NCI-H524 (cell line): ENCODE measurements at regions not wholly inside any gene's neighbourhood (a gene's known extent, or its start where the extent isn't known, plus 50 kb on each side); places are given as distances from the start of the nearest gene placed in this dataset.
A peak's percentile ranks its signal among the peaks of the same experiment; 100 is the strongest.

Experiments used
- DNase-seq, 2 experiments: peaks; one replicate each; lab custom pipeline; 2025; lab: John Stamatoyannopoulos, UW

DNA sequence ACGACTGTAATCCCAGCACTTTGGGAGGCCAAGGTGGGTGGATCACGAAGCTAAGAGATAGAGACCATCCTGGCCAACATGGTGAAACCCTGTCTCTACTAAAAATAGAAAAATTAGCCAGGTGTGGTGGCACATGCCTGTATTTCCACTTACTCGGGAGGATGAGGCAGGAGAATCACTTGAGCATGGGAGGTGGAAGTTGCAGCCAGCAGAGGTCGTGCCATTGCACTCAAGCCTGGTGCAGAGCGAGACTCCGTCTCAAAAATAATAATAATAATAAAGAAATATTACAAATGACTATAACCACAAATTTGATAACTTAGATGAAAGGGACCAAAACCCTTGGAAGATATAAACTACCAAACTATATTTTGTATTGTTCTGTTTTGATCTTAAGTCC is 226.3 kb upstream of the GULP1 start:
- no peak for DNase-seq

DNA sequence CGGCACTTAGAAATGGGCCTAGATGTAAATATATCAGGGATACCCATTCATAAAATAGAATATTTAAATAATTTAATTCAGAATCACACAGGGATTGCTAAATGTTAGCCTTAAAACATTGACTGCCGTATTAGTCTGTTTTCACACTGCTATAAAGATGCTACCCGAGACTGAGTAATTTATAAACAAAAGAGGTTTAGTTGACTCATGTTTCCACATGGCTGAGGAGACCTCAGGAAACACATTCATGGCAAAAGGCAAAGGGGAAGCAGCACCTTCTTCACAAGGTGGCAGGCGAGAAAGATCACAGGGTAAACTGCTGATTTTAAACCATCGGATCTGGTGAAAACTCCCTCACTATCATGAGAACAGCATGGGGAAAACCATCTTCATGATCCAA is 223.6 kb upstream of the GULP1 start:
- DNase-seq: no peak

DNA sequence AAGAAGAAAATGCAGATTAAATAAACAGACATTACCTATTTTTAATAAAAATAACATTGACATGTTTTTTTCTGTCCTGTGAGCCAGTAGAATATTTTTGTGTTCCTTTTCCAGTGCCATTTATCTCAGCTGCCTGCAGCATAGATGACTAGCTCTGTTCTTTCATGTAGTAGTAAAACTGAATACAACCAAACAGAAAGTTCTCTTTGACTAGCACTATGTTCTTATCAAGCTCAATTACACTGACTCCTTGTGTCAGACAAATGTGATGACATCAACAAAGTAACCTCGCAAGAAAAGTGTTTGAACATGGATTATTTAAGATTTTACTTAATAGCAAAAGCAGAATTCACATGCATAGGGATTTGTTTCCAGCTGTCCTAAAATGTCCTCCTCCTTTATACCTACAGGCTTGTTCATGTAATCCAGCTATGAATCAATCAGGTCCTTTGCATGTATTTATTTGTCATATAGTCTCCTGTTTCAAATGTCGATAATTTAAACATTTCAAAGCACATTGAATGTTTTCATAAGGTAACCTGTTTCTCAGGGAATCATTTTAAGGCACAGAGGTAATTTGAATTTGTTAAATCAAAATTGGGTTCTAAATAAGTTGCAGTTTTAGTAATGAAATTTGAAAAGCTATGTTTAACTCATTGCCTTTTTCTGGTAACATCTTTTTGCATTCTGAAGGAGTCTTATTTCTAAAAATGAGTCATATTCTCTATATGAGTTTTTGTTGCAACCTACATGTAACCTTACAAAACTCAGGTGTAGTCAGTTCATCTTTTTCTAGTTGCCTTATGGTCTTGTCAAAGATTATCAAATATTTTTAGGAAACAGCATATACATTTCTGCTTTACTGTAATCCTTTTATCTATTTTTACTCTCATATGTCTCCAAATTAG is 215.3 kb upstream of the GULP1 start:
- no peak for DNase-seq

DNA sequence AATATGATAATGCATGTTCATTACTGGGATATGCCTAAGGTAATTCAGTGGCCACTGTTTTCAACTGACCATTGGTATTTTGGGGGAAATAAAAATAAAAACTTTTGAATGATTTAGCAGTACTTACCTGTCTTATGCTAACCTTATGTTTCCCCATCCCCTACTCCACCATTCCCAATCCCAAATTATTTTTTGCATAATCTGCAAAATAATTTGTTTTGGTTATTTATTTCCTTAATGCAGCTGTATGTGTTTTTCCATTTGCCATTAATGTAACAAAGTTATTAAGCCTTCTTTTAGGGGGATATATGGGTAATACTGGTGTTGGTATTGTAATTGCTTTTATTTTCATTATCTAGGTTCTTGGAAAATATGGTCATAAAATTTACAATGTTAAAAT is 213.9 kb upstream of the GULP1 start:
- no peak for DNase-seq

DNA sequence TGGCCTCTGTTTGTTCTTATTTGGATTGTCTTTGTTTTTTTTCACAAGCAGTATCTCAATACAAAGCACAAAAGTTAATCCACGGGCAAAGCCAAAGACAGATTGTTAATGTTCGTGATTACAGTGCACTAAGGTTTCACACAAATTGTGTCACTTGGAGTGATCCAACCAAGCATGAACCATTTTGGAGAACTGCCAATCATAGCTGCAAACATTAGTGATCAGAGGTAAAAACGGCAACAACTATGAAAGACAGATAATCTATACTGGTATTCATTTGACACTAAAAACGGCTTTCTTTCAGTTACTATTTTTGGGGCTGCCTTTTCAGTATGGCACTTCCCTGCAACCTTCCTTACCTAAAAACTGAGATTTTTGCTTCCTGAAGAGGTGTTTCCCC is 213.1 kb upstream of the GULP1 start:
- DNase-seq: no peak

DNA sequence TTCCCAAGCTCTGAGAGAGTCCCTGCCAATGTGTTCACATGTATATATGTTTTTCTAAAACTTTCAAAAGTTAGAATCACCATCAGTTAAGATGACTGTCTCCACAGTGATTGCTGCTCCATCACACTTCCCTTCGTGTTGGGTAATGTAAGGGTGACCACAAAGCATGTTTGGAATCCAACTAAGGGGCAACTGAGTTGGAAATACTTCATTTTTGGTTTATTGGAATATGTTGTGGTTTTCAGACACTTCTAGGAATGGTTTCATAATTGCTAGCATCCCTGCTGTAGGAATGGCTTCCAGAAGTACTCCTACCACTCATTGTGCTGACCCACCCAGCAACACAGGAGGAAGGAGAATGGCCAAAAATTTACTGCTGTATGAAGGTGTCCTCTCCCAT is 212.5 kb upstream of the GULP1 start:
- DNase-seq: no peak

DNA sequence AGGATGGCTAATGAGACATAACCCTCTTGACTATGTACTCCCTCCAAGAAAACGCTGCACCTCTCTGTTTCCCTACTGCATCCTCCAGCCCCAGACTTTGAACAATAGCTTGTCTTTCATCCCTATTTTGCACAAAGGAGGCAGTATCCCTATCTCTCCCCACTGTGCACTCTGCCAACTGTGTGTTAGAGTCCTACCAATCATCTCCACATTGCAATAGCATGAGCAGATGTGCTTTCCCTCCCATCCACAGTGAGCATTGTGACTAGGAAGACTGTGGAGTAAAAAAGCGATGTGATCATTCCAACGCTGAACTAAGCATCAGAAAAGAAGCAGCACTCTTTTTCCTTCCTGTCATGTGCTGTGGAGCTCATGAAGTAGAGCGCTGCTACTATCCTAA is 206.3 kb upstream of the GULP1 start:
- DNase-seq: no peak

DNA sequence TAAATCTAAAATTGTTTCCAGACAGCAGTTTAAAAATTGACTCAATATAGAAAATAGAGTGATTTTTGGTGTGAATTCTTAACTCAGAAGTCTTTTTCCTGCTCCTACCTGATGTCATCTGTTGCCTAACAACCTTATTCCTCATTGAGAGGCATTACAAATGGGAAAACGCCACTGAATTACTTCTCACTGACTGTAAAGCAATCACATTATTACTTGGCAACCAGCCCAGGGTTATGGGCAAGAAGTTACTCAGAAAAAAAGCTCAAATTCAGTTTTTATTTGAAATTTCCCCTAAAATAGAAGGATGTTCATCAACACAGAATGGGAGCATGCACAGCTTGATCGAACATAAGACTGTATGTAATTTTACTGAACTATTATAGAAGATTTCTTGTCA is 201.8 kb upstream of the GULP1 start:
- DNase-seq: peak in 1 of 2 experiments; percentile 1

DNA sequence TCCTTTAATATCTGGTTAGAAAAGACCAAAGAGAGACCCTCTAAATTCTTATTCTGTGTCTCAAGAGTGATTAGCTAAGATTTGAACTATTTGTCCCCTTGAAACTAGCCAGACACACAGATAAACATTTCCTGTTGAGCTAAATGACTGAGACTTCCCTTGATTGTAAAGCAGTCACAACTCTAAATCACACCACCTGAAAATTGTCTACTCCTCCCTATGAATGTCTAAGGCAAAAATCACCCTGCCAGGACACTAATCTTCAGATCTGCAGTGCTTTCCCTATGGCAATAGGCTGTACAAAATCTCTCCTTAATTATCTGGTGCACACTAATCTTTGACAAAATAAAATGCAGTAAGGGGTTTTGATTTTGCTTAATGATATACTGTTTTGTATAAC is 200.5 kb upstream of the GULP1 start:
- no peak for DNase-seq

DNA sequence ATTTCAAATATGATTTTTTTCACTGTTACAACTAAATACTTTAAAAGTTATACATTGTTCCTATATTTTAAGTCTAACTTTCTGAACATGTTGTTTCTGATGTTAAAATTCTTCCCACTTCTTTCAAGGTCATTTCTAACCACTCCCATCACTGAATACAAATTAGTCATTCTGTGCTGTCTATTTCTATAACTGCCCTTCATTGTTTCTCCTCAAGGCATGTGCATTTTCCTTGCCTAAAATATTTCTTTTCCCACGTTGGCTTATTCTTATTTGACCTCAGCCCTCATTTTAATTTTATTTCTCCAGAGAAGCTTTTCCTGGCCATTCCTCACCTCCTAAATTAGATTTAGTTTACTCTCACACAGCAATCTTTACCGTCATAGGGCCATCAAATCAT is 198.9 kb upstream of the GULP1 start:
- no peak for DNase-seq

DNA sequence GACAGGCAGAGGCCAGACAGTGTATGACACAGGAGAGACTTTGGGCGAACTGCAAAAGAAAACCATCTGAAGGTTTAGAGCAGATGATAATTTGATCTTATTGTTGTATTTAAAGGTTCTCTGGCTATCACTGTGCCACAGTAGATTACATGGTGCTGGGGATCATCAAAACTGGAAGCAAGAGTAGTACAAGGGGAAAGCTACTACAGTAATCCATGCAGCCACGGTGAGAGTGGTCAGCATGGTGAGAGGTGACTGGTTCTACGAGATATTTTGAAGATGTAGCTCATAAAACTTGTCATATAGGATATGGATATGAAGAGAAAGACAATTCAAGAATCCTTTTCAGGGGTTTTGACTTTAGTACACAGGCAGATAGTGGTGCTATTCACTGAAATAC is 194.8 kb upstream of the GULP1 start:
- DNase-seq: no peak

DNA sequence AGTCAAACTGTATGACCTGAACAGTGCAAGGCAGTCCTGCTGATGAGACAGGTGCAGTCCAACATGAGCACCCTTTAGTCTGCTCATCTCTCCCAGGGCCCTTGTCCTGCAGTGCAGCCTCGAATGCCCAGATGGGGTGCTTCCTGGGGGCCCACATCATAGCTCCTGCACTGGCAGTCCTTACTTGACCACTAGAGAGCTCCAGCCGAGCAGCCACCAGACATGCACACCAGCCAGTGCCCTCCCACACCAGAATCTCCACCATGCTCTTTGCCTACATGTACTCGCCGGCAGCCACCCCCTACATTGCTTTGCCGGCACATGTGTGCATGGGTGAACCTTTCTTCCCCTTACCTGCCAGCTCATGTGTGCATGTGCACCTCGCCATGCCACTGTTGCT is 188.8 kb upstream of the GULP1 start:
- no peak for DNase-seq

DNA sequence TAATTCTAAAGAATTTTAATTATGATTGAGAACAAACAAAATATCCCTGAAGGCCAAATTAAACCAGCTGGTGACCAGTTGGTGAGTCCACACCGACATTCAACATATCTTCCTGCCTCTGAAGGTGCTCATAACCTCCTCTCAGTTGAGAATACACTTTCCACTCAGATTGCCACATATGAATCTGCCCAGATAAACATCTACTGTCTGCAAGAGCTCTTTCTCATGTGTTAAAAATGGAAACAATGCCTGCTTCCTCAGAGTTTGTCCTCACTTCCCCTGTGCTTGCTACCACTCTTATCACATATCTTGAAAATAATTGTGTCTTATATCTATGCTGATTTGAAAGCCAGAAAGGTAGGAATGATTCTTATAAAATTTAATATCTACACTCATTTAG is 177.7 kb upstream of the GULP1 start:
- no peak for DNase-seq

DNA sequence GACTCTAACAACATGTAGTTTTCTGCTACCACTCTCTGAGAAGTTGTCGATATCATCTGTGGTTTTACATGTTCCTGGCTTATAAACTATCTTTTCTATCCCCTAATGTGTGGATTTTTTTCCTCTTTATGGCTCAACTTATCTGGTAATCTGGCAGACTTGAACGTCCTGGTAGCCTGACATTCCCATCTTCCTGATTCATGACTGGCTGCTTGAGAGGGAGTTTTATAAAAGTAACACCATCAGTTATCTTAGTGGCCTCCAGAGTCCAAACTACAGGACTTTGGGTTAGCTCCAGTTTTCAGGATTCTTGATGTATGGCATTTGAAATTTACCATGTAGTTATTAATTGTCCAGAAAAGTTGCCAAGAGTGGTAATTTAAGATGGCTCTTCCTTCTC is 174.0 kb upstream of the GULP1 start:
- DNase-seq: no peak

DNA sequence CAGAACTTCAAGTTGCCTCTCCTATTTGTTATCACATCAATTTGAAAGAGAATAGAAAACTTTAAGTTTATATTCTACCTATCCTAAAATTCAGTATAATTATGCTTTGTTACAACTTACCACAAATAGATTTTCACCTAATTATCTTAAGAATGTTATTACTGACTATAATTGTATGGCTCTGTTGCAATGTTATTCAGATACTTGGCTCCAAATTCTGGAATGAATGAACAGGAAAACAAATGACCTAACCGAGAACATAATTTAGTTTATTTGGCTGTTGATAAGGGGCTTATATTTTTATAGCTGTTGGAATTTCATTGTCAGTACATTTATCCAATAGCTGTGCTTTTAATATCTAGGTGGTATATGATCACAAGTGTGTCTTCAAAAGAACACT is 173.2 kb upstream of the GULP1 start:
- no peak for DNase-seq

DNA sequence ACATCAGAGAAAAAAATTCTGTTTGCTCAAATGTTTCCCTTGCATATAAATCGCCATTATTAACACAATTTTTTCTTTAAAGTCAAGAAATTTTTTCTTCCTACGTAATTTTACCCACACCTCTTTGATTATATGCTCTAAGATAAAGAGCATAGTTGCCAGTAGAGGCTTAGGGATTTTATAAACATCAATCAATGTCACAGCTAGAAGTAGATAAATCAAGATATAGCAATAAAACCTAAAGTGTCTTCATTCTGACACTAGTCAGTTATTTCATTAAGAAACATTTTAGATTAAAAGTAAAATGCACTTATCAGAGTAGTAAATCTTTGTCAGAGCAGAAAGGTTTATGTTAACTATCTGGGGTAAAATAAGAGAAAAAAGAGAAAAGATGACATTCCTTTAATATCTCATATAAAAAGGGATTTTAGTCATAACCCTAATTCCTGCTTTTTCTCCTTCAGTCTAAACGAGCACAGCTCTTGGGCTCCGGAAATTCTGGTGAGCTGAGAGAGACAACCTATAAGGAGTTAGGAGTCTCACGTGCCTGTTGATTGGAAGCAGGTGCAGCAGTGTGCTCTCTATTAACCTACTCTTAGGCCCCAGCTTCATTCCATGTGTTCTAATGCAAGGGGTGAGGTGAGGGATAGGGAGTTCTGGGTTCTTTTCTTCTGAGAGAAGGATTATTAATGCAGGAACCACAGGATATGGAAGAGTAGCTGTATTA is 172.4 kb upstream of the GULP1 start:
- DNase-seq: no peak

DNA sequence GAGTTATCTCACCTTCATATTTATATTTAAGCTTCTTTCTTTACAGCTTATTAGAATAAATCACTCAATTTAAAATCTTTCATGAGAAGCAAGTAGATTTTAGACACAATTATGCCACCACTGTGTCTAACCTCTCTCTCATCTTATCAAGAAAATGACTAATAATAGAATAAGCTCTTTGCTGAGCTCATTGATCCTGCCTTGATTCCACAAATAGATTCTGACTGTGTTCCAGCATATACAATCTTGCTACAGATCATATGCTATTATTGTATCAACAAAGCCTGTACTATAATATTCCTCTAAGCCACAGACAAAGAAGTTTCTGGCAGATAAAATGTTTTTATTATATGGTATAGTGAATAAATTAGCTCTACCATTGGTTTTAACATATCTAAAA is 168.7 kb upstream of the GULP1 start:
- no peak for DNase-seq

DNA sequence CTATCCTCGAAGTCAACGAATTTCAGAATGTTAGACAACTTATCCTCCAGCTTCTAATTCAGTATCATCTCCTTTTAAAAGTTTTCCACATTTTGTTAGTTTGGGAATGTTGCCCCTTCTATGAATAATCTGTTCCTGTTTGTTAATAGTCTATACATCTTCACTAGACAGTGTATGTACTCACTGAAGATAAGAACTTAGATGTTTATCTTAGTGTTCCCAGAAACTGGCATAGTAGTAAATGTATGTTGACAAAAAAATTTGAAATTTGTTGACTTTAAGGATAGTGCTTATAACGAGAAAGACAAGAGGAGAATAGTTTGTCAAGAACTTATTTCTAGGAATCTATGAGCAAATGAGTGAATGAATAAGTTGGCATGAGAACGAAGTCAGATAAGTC is 162.0 kb upstream of the GULP1 start:
- DNase-seq: no peak

DNA sequence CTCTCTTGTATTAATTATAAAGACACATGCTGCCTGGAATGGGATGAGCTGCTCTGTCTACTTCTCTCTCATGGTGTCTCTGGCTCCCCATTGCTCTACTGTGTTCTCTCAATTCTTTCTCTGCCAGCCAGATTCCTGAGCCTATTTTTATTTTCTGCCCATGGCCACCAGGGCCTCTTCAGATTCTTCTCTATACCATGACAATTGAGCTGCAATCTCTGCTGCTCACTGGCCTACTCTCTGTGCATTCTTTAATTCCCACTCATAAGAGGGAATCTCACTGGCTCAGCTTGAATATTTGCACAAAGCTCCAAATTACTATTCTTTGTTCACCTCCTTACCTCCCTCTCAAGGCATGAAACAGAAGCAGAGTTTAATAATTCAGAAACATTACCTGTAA is 161.4 kb upstream of the GULP1 start:
- no peak for DNase-seq

DNA sequence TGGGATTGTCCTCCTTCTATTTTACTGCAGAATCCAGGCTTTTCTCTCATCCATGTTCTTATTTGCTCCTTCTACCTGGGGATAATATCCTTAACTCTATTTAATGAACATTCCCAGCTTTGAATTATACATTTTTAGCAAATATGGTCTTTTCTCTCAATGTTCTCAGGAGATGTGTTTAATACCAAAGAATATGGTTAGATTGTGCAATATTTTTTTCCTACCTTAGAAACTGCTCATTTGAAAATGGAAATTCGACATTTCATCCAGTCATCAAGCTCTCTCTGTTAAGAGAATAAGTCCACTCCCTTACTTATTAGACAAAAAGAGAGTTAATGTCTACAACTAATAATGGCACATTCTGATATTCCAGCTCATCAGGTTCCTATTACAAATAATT is 160.4 kb upstream of the GULP1 start:
- DNase-seq: no peak

DNA sequence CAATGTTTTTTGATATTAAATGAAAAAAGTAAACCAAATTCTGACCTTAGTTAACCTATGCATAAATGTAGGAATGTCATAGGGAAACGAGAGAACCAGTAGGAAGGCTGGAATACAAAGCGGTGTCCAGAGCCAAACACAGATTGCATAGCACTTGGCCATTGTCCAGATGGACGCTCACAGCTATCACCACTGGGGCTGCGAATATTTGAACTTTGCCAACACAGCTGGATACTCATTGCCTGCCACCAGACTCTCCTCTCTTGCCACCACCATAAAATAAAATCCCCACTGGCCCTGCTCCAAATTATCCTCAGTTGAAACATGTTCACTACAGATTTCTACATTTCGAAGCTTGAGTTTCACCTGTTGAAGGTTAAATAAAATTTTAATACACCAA is 159.3 kb upstream of the GULP1 start:
- DNase-seq: no peak

DNA sequence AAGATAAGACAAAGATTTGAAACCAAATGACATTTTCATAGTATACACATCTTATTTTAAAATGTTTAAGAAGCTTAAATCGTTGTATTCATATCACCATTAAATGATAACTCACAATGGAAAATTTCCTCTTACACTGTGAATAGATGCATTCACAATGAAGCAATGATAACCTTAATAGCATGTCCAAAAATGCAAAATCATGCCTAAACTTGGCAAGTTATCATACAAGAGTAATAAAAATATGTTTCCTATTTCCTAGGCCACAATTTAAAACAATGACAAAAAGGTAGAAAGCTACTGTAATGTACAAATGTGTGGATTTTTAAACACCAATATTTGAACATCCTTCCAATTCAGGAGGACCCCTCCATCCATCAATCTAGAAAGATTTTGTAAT is 157.4 kb upstream of the GULP1 start:
- DNase-seq: no peak

DNA sequence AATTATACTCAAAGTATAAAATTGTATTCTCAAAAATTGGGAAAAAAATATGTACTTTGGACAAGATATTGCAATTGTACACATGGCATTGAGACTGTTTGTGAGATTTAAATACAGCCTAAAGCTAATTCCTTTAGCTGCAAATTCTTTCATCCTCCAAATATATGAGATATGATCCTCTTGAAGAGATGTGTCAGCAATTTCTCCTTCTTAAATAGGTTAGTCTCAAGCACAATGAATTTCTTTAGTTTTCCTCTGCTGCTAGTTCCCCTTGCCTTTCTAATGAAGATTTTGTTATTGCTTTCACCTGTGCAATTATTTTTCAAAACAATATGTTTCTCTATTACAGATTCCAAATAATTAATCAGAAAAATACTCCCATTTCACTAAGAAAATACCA is 153.4 kb upstream of the GULP1 start:
- DNase-seq: no peak

DNA sequence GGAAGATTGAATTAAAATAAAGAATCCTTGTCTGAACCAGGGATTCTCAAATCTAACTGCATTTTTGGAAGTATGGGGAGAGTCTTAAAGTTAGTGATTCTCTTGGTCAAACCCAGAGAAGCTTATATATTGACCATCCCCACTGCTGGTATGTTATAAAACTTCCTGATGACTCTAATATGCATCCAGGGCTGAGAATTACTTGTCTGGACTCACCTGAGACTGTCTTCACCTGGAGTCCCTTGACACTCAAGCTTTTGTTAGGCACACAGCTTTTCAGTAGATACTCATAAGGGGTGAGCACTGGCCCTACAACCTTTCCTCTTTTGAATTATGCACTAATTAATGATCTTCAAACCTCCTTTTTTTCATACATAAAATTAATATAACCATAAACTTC is 149.6 kb upstream of the GULP1 start:
- no peak for DNase-seq
